A549 (cell line): ENCODE measurements at regions not wholly inside any gene's neighbourhood (a gene's known extent, or its start where the extent isn't known, plus 50 kb on each side); places are given as distances from the start of the nearest gene placed in this dataset.

Source experiments
- POLR2A ChIP-seq: IDR thresholded peaks from 2 replicates; pipeline ENCODE4 v1.6.1; 2012; ENCODE audit warnings: mild to moderate bottlenecking, low read length
- TF ChIP-seq, protein P1 (sequence below): fragments of 200-600 bp; sonication (generic); IDR thresholded peaks from 2 replicates; pipeline ENCODE4 v1.6.1; 2016; ENCODE audit warnings: antibody characterized with exemption, mild to moderate bottlenecking, moderate library complexity

- TF ChIP-seq, protein P1, sequence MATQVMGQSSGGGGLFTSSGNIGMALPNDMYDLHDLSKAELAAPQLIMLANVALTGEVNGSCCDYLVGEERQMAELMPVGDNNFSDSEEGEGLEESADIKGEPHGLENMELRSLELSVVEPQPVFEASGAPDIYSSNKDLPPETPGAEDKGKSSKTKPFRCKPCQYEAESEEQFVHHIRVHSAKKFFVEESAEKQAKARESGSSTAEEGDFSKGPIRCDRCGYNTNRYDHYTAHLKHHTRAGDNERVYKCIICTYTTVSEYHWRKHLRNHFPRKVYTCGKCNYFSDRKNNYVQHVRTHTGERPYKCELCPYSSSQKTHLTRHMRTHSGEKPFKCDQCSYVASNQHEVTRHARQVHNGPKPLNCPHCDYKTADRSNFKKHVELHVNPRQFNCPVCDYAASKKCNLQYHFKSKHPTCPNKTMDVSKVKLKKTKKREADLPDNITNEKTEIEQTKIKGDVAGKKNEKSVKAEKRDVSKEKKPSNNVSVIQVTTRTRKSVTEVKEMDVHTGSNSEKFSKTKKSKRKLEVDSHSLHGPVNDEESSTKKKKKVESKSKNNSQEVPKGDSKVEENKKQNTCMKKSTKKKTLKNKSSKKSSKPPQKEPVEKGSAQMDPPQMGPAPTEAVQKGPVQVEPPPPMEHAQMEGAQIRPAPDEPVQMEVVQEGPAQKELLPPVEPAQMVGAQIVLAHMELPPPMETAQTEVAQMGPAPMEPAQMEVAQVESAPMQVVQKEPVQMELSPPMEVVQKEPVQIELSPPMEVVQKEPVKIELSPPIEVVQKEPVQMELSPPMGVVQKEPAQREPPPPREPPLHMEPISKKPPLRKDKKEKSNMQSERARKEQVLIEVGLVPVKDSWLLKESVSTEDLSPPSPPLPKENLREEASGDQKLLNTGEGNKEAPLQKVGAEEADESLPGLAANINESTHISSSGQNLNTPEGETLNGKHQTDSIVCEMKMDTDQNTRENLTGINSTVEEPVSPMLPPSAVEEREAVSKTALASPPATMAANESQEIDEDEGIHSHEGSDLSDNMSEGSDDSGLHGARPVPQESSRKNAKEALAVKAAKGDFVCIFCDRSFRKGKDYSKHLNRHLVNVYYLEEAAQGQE: no peak
- TF ChIP-seq POLR2A: no peak
Observed at GRCh38 chr18:61720496-61720895, 172.3 kb downstream of the RNF152 start.
